Adrenal gland (tissue), 9 donors: ENCODE measurements at regions not wholly inside any gene's neighbourhood (a gene's known extent, or its start where the extent isn't known, plus 50 kb on each side); places are given as distances from the start of the nearest gene placed in this dataset.
A peak's percentile ranks its signal among the peaks of the same experiment; 100 is the strongest.

Experiments used
- DNase-seq, 7 donors: peaks; one replicate each; pipeline ENCODE4 v3.0.0-alpha.2; 2019 to 2020
- H3K27ac ChIP-seq, 5 donors: fragments of 200-600 bp; sonication (generic) in 4 of 5; 1 replicate in 3 of 5; 2 replicates in 2 of 5; pipeline versions ENCODE4 v1.5.1 to v1.8.0; 2016 to 2020; ENCODE audit warnings: mild to moderate bottlenecking in 1 of 5
- H3K27me3 ChIP-seq: fragments of 200-600 bp; 2 replicates; pipeline ENCODE4 v1.8.0; 2021
- H3K36me3 ChIP-seq, 2 donors: fragments of 200-600 bp; replicated peaks in 1 of 2; 1 replicate in 1 of 2; 2 replicates in 1 of 2; pipeline versions ENCODE4 v1.5.1 to v1.8.0; 2018 to 2022
- H3K4me1 ChIP-seq, 2 donors: fragments of 200-600 bp; replicated peaks in 1 of 2; 1 replicate in 1 of 2; 2 replicates in 1 of 2; pipeline versions ENCODE4 v1.5.1 to v1.8.0; 2018 to 2021
- H3K4me3 ChIP-seq, 4 donors: fragments of 200-600 bp; sonication (generic) in 3 of 4; one replicate each; pipeline ENCODE4 v1.5.1; 2016 to 2018
- H3K9me3 ChIP-seq, 3 donors: fragments of 200-600 bp; sonication (generic) in 1 of 3; replicated peaks in 1 of 3; 1 replicate in 2 of 3; 2 replicates in 1 of 3; pipeline versions ENCODE4 v1.5.1 to v1.8.0; 2016 to 2021
- POLR2A ChIP-seq, 2 donors: fragments of 450-650 bp; IDR thresholded peaks; one replicate each; pipeline ENCODE4 v1.6.1; 2017; ENCODE audit warnings: antibody characterized with exemption in 2 of 2, mild to moderate bottlenecking in 2 of 2, moderate library complexity in 1 of 2
- WGBS, 4 donors: extraction: QIAGEN DNeasy Blood & Tissue Kit in 2 of 4; methylation state at CpG; one replicate each; pipeline versions ENCODE4 v1.1.5 to v1.1.7; 2013 to 2017; 5-methylcytosine and 5-hydroxymethylcytosine counted together
- intact Hi-C, 2 donors: fragments of 100-400 bp; cut with DNase I; formaldehyde crosslinking; loops; one replicate each; pipeline versions ENCODE4 v1.14.1 to v1.15.0; 2022 to 2023
- TF ChIP-seq, protein P1 (sequence below), 6 experiments: fragments of 450-650 bp in 4 of 6; fragments of 200-600 bp in 2 of 6; sonication (generic) in 1 of 6; IDR thresholded peaks; 1 replicate in 5 of 6; 2 replicates in 1 of 6; pipeline versions ENCODE4 v1.5.1 to v1.8.0; 2016 to 2021; ENCODE audit warnings: antibody characterized with exemption in 6 of 6, mild to moderate bottlenecking in 2 of 6, moderate library complexity in 1 of 6
- donor health status: healthy with polysubstance abuse.
- donor health status: Bipolar disorder and iron deficiency.
- donor health status: DM: yes; HTN: yes; CAD: no.
- donor health status: DM: no; HTN: no; CAD: no.
- donor health status: DM: no; HTN: no; CAD: no.

DNA sequence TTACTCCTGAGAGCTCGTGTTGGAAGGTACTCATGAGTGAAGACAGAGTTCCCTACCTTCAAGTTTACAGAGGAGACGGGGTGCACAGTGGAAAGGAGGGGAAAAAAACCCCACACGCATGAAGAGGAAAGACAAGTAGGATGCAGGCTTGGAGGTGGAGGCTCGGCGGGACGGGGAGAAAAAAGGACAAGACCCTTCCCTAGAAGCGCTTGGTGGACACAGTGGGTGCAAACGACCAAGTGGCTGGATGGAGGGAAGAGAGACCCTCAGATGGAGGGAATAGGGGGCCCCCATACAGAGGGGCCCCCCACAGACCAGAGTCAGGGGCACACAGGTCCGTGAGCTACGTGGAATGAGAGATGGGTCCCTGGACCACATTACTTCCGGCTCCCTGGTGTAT, 380.1 kb downstream of the SHANK2 start:
- Histone ChIP-seq H3K27ac (no peak overlapping the region), H3K4me3 (peak overlapping the region in 1 of 4 donors; percentile 29), H3K9me3 (no peaks in the 10 kb centered on the region), H3K27me3 (no peaks in the 10 kb centered on the region), H3K36me3 (no peaks in the 10 kb centered on the region), H3K4me1 (no peaks in the 10 kb centered on the region)
- intact Hi-C loops: no loop called here
- DNase-seq: no peak
- 79 to 85% (median 82%) methylated on average over 11 of the region's 11 CpGs for WGBS, 4 donors
- no peak for TF ChIP-seq POLR2A (IDR thresholded peaks at IDR 0.05)
- TF ChIP-seq, protein P1, sequence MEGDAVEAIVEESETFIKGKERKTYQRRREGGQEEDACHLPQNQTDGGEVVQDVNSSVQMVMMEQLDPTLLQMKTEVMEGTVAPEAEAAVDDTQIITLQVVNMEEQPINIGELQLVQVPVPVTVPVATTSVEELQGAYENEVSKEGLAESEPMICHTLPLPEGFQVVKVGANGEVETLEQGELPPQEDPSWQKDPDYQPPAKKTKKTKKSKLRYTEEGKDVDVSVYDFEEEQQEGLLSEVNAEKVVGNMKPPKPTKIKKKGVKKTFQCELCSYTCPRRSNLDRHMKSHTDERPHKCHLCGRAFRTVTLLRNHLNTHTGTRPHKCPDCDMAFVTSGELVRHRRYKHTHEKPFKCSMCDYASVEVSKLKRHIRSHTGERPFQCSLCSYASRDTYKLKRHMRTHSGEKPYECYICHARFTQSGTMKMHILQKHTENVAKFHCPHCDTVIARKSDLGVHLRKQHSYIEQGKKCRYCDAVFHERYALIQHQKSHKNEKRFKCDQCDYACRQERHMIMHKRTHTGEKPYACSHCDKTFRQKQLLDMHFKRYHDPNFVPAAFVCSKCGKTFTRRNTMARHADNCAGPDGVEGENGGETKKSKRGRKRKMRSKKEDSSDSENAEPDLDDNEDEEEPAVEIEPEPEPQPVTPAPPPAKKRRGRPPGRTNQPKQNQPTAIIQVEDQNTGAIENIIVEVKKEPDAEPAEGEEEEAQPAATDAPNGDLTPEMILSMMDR (IDR thresholded peaks at IDR 0.05): no peak

DNA sequence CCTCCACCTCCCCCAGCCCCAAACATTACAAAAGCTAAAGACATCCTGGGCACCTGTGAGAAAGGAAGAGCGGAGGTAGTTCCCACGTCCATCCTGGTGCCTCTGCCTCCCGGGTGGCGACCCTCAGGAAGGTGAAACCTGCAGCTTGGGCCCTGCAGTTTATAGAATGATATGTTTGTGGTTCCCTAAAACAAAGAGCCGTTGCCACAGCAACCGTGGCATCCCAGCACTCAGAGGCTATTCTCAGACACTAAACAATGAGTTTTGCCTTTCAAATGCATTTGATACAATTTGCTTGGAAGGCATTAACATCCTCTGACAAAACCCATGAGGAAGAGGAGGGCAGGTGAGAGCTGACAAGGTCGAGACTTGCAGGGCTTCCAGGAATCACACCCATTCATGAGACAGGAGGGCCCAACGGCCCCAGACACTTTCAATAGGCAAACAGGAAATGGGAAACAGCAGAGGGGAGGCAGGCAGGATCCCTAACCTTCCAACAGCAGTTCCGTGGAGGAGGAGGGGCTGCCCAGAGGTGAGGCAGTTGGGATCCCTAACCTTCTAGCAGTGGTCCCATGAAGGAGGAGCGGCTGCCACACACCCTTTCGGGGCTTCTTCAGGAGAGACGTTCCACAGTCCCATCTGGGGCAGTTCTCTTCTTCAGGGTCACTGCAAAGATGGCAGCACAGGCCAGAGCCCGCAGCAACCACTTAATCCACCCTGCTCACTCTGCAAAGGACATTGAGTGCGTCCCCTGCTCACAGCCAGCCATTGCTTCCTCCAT, 379.2 kb downstream of the SHANK2 start:
- H3K4me3 ChIP-seq: no peak overlapping the region
- DNase-seq: no peak
- WGBS, 4 donors: 59 to 72% (median 65%) methylated on average over 12 to 14 of the region's 14 CpGs
- TF ChIP-seq, protein P1 (IDR thresholded peaks at IDR 0.05): no peak
- no peak overlapping the region for H3K27ac ChIP-seq
- intact Hi-C loops: no loop called here
- H3K27me3 ChIP-seq: no peaks in the 10 kb centered on the region
- H3K9me3 ChIP-seq: no peaks in the 10 kb centered on the region
- H3K36me3 ChIP-seq: no peaks in the 10 kb centered on the region
- no peaks in the 10 kb centered on the region for H3K4me1 ChIP-seq

DNA sequence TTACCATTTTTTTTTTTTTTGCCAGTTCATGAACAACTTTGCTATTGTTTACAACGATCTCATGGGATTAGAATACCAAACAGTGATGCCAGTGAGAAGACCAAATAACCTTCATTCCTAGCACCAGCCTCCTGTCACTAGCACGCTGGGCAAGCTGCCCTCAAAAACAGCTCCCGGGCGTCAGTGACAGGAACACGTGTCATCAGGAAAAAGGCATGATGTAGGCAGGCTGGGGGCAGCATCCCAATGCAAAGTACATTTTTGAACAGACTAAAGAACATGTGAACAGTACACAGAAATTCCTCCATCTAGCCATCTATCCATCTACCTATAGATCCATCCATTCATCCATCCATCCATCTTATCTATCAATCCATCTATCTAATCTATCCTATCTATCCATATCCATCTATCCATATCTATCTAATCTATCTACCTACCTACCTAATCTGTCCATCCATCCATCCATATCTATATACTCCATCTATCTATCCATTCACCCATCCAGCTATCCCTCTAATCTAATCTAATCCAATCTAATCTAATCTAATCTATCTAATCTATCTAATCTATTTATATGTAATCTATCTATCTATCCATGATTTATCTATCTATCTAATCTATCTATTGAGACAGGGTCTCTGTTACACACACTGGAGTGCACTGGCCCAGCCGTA, 378.5 kb downstream of the SHANK2 start:
- H3K9me3 ChIP-seq: no peaks in the 10 kb centered on the region
- H3K36me3 ChIP-seq: no peaks in the 10 kb centered on the region
- WGBS, 4 donors: 71 to 85% (median 77%) methylated on average over 6 of the region's 6 CpGs
- no peak overlapping the region for H3K4me3 ChIP-seq
- H3K4me1 ChIP-seq: no peaks in the 10 kb centered on the region
- no peaks in the 10 kb centered on the region for H3K27me3 ChIP-seq
- TF ChIP-seq, protein P1 (IDR thresholded peaks at IDR 0.05): no peak
- no peak for TF ChIP-seq POLR2A (IDR thresholded peaks at IDR 0.05)
- intact Hi-C loops: no loop called here
- no peak overlapping the region for H3K27ac ChIP-seq
- DNase-seq: no peak

DNA sequence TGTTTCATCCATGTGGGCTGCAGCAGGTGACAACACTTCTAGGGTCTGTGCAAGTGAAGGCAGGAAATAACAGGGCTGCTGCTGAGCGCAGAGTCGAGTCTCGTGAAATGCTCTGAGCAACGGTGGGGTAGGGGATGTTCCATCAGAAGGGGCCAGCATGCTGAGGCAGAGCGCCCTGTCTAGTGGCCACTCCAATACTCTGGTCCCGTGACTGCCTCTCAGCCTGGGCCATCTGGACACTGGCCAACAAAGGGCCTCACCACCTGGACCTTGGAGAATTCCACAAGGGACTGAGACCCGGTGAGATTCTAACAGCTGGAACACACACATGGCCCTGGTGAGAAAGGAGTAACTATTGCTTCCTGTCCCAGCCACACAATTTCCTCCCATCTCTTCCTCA, 375.7 kb downstream of the SHANK2 start:
- WGBS, 4 donors: 60 to 70% (median 66%) methylated on average over 5 to 7 of the region's 7 CpGs
- DNase-seq: no peak
- intact Hi-C loops: no loop called here

More for the DNA sequence above, 375.7 kb downstream of the SHANK2 start:
- Histone ChIP-seq H3K4me1 (no peaks in the 10 kb centered on the region), H3K4me3 (no peak overlapping the region), H3K27ac (no peak overlapping the region), H3K9me3 (no peaks in the 10 kb centered on the region), H3K36me3 (no peaks in the 10 kb centered on the region), H3K27me3 (no peaks in the 10 kb centered on the region)
- TF ChIP-seq, protein P1 (IDR thresholded peaks at IDR 0.05): no peak
- no peak for TF ChIP-seq POLR2A (IDR thresholded peaks at IDR 0.05)
